ENCODE measurements at regions not wholly inside any gene's neighbourhood (a gene's known extent, or its start where the extent isn't known, plus 50 kb on each side); places are given as distances from the start of the nearest gene placed in this dataset.

DNA sequence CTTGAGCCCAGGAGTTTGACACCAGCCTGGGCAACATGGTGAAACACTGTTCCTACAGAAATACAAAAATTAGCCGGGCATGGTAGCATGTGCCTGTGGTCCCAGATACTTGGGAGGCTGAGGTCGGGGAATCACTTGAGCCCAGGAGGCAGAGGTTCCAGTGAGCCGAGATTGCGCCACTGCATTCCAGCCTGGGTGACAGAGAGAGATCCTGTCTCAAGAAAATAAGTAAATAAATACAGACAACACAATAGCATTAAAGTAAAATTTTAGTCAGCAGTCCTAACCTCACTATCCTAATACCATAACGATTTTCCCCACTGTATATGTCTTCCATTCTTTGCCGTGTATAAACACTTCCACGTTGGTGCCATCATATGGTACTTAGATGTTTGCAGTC is 83.0 kb upstream of the MBOAT2 start:
- no peak for DNase-seq (ENCODE audit: extremely low read depth, low read depth)

DNA sequence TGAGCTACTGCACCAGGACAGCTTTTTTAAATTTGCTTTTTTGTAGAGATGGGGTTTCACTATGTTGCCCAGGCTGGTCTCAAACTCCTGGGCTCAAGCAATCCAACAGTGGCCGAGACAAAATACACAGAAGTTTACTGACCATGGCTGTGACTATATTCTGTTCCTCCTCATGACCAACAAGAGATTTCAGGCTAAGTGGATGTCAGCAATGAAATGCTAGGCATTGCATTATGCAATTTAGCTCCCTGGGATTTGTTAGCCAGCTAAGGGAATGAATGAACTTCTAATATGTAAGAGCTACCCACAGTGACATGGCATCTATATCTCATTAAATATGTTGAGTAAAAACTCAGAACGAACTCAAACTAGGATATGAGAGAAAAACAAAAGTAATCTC is 81.9 kb upstream of the MBOAT2 start:
- DNase-seq (ENCODE audit: extremely low read depth, low read depth): no peak

DNA sequence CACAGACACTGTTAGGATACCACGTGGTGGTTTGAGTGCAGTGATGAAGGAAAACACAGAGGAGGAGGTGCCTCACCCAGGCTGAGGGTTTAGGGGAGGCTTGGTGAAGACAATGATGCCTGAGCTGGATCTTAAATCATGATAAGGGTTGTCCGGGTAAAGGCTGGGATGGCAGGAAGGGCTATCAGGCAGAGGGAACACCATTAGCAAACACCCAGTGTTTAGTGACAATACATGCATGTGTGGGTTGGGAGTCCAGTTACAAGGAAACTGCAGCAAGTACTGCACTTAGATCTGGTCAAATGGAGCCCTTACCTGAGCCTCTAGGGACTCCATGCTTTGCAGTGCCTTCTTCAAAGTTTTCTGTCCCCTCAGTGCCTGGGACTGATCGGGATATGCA is 79.8 kb upstream of the MBOAT2 start:
- DNase-seq (ENCODE audit: extremely low read depth, low read depth): no peak

DNA sequence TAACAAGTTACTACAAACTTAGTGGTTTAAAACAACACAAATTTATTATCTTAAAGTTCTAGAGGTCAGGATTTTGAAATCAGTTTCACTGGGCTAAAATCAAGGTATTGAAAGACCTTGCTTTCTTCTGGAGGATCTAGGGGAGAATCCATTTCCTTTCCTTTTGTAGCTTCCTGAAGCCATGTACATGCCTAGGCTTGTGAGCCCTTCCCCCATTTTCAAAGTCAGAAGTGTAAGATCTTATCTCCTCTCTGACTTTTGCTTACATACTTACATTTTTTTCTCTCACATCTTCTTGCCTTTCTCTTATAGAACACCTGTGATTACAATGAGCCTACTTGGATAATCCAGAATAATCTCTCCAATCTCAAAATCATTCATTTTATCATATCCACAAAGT is 78.7 kb upstream of the MBOAT2 start:
- DNase-seq (ENCODE audit: extremely low read depth, low read depth): no peak

DNA sequence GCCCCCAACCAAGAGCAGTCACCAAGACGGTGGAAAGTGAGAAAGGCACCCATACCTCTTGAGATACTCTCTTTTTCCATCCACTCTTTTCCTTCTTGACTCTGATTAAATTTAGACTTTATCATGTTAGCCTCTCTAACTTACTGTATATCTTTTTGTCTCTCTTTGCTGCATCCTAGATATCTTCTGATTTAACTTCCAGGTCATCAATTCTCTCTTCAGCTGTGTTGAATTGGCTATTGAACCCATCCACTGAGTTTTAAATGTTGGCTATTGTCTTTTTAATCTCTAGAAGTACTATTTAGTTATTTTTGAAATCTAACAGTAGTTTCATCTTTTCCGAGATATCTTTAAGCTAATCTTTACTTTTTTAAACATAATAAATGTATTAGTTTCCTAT is 78.3 kb upstream of the MBOAT2 start:
- no peak for DNase-seq (ENCODE audit: extremely low read depth, low read depth)

DNA sequence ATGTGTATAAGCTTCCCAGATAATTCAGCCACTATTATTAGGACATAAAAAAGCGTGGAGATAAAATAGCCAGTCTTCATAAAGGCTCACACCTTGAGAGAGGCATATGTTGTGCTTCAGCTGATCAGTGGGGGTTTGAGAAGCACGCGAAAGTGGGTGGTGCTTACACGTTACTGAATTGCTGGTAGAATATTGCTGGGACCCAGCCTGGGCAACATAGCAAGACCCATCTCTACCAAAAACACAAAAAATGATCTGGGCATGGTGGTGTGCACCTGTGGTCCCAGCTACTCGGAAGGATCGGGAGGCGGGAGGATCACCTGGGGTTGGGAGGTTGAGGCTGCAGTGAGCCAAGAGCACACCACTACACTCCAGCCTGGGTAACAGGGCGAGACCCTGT is 74.9 kb upstream of the MBOAT2 start:
- no peak for DNase-seq (ENCODE audit: extremely low read depth, low read depth)

DNA sequence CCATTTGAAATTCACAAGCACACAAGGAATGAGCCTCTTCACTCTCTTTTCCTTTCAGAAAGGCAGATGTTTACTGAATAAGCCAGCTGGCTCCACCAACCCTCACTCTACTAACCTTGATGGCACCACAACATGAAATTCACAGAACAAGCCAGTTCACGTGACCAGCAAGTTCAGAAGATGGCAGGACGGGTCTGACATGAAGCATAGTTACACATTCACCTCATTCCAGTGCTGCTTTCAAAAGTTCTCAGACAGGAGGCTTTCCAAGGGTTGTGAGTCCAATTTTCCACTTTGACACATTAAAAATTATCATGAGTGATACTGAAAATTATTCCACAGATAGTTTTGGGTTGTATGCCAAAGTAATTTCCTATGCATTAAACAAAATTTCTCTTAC is 74.2 kb upstream of the MBOAT2 start:
- no peak for DNase-seq (ENCODE audit: extremely low read depth, low read depth)

DNA sequence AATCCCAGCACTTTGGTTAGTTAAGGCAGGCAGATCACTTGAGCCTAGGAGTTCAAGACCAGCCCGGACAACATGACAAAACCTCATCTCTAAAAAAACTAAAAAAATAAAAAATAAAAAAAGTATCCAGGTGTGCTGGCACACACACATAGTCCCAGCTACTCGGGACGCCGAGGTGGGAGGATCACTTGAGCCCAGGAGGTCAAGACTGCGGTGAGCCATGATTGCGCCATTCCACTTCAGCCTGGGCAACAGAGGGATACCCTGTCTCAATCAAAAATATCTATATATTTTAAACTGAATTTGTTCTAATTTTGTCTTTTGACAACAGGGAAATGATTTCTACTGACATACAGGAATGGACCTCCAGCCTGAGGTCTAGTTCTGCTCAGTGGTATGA is 73.3 kb upstream of the MBOAT2 start:
- no peak for DNase-seq (ENCODE audit: extremely low read depth, low read depth)

DNA sequence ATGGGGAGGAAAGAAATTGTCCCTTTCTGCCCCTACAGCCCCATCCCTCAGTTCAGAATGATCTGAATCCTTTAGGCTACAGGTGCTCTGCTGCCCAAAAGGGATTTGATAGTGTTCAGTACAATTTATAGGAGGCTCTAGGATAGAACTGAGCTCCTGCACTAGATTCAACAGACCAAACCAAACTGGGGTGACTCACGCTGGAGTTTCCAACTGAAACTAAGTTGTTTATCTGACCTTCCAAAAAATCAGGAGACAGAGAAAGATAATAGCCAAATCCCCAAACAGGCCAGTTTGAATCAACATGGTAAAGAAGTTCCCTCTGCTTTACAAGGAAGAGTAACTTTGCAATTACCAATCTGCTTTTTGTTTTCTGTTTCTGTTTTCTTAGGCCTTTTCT is 72.7 kb upstream of the MBOAT2 start:
- DNase-seq (ENCODE audit: extremely low read depth, low read depth): no peak

DNA sequence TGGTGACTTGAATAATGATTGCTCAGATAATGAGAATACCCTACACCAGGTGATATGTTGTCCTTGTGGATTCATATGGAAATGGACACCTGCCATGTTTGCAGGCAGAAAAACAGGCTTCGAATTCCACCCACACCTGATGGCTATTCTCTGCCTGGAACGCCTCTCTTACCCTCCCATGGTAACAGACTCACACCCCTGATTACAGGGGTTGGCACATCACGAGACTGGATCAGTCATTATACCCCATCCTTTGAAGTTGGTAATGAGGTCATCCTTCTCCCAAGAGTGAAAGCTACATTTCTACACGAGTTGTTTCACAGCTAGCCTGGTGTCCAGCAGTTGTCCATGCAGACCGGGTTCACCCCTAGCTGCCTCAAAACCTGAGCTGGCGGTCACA is 71.4 kb upstream of the MBOAT2 start:
- DNase-seq (ENCODE audit: extremely low read depth, low read depth): no peak

DNA sequence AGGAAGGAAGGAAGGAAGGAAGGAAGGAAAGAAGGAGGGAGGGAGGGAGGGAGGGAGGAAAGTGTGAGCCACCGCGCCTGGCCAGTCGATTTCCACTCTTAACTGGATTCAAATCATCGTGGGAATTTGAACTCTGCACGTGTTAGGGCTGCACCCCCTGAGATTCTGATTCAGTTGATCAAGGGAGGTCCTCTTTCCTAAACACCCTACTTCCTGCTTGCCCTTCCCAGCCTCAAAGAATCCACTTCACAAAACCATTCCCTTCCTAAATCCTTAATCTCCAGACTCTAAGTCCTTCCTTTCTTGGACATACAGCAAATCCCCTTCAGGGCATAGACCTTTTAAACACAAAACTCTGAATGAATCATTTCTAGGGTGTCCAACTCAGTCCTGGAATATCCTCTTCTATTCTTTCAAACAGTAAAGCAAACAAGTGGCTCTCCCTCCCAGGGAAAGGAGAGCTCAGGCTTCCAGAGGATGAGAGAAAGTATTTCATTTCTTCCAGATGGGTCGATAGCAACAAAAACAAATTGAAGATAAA is 68.2 kb upstream of the MBOAT2 start:
- DNase-seq (ENCODE audit: extremely low read depth, low read depth): no peak

DNA sequence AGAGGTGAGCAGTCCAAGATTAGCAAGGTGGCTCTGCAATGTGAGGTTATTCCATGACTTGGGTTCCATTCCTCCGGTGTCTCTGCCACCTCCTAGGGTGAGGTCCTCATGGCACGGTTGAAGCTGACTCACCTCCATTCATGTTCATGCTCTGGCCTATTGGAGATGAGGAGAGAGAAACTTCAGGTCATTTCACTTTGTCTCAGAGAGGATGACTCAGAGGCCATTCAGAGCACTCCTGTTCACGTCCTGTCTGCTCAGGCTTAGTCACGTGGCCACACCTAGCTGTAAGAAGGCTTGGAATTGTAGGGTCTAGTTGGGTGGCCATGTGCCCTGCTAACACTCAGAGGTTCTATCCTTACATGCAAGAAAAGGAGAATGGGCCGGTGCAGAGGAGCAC is 67.5 kb upstream of the MBOAT2 start:
- DNase-seq (ENCODE audit: extremely low read depth, low read depth): peak; percentile 44

DNA sequence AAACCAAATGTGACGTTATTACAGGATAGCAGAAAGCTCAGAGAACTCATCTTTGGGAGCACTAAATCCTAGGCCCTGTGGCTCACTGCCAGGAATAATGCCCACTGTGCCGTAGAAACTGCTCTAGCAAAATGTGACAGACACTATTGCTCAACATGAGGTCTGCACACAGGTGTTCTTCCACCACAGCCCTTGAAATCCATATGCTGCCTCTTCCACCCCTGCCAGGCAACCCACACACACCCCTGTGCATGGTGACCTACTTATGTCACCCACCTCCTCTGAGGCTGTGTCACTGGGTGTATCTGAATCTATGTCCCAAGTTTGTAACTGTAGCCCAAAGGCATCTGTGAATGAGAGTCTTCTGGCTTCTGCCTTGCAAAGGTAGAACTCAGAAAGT is 66.1 kb upstream of the MBOAT2 start:
- DNase-seq (ENCODE audit: extremely low read depth, low read depth): no peak

DNA sequence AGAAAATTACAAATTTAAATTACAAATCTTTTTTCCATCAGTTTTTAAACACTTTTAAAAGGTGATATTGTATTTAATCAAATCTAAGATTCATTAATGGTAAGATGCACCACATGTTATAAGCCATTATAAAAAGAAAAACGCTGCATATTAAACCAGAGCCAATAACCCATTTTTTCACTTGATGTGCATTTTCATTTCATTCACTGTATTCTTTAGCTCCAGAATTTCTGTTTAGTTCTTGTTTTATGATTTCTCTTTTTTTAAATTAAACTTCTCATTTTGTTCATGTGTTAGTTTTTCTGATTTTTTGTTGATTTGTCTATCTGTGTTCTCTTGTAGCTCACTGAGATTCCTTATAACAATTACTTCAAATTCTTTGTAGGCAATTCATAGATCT is 62.4 kb upstream of the MBOAT2 start:
- no peak for DNase-seq (ENCODE audit: extremely low read depth, low read depth)

DNA sequence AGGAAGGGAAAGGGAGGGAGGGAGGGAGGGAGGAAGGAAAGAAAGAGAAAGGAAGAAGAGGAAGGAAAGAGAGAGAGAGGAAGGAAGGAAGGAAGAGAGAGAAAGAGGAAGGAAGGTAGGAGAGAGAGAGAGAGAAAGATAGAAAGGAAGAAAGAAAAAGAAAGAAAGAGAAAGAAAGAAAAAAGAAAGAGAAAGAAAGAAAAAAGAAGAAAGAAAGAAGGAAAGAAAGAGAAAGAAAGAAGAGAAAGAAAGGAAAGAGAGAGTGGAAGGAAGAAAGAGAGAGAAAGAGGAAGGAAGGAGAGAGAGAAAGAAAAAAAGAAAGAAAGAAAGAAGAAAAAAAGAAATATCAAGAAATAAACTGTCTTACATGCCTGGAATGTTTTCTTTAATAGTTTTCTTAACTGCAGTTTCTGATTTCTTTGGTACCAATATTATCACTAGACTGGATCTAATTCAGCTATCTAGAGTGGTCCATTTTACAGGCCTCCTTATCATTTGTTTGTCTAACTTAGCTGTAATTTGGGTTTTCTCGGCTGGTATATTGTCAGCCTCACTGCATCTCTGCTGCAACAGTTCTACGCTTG is 59.6 kb upstream of the MBOAT2 start:
- no peak for DNase-seq (ENCODE audit: extremely low read depth, low read depth)

DNA sequence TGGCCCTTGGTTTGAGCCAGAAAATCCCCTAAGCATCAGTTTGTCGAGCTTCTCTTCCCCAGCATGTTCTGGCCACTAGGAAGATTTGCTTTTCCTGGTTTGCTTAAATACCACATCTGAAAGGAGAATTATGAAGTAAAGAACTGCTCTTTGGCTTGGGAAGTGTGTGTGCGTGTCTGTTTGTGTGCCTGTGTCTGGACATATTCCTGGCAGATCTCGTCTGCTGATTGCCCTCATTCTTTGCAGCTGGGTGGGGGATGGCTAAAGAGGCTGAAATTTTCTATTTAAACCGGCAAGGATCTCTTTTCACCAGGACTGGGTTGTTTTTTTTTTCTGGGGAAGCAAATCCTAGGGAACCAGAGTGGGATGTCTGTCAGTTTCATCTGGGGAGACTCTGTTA is 57.3 kb upstream of the MBOAT2 start:
- DNase-seq (ENCODE audit: extremely low read depth, low read depth): no peak

DNA sequence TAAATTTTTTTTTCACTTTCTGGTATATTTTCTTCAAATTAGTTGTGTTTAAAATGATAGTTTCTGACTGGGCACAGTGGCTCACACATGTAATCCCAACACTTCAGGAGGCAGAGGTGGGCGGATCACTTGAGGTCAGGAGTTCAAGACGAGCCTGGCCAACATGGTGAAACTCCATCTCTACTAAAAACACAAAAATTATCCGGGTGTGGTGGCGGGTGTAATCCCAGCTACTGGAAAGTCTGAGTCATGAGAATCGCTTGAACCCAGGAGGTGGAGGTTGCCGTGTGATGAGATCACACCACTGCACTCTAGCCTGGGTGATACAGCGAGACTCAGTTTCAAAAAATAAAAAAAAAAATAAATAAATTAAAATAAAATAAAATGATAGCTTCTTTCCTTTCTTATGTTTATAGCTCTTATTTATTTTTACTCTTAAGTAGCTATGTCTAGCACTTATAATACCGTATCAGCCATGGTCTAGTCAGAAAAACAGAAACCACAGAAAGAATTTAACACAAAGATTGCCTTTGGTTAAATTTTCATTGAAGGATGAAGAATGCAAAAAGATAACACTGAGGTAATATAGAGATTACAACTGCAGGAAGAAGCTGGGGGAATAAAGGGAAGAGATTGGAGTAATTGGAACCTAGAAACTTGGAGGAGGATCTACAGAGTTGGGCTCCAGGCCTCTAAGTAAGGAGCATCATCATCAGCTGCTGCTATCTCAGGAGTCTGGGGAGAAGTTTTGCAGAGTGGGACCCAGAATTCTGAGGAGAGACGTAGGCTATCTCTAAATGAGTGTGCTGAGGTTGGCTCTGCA is 54.7 kb upstream of the MBOAT2 start:
- no peak for DNase-seq (ENCODE audit: extremely low read depth, low read depth)

DNA sequence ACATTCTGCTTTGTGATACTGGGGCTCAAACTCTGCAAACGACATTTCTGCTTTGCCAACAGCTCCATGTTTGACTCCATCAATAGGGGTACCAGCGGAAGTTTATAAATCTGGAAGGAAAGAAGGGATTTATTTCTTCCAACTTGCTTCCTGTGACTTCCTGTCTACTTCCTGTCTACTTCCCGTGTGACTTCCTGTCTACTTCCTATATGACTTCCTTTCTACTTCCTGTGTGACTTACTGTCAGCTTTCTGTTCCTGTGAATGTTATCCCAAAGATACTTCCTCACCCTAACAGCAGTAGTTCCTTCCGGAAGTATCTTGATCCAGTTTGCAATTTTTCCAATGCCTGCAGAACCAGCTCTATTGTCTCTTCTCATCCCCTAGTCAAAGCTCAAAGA is 52.0 kb upstream of the MBOAT2 start:
- DNase-seq (ENCODE audit: extremely low read depth, low read depth): no peak

DNA sequence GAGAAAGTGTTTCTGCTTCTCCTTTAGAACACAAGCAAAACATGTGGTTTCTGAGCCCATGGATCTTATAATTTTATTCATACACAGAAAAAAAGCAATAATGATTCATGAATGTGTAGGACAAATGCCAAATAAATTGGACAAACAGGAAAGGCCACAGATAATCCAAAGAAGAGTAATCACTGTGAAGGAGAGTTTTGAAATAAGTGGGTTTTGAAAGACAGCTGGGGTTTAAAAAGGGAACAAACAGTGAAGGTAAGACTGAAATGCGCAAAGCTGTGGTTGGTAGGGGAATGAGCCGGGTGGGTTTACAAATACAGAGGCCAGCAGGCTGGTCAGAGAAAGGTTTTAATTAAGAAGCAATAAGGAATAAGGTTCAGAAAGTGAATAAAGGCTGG is 50.0 kb upstream of the MBOAT2 start:
- DNase-seq (ENCODE audit: extremely low read depth, low read depth): no peak
